Calu3 (cell line): ENCODE measurements at regions not wholly inside any gene's neighbourhood (a gene's known extent, or its start where the extent isn't known, plus 50 kb on each side); places are given as distances from the start of the nearest gene placed in this dataset.

Experiments
- BruUV-seq: library from RNA; stranded (reverse); fragments of 400-500 nt; replicated peaks from 2 replicates; lab custom pipeline; 2021; lab: Mats Ljungman, UMichigan
- CTCF ChIA-PET: fragments of 300-600 bp; sonication (Branson Sonifier 250); formaldehyde crosslinking; loops from one replicate; lab custom pipeline; 2022; ENCODE audit warnings: antibody characterized with exemption; lab: Charles Lee
- DNase-seq: peaks from one replicate; pipeline ENCODE4 v3.0.0; 2022
- H3K27ac Mint-ChIP-seq: one replicate; pipeline ENCODE4 v1.8.0; 2022; ENCODE audit warnings: mixed read lengths; ENCODE audit not compliant: unreplicated experiment
- H3K27me3 Mint-ChIP-seq: one replicate; pipeline ENCODE4 v1.8.0; 2022; ENCODE audit warnings: mixed read lengths; ENCODE audit not compliant: unreplicated experiment
- H3K36me3 Mint-ChIP-seq: one replicate; pipeline ENCODE4 v1.8.0; 2022; ENCODE audit warnings: mild to moderate bottlenecking, moderate library complexity, mixed read lengths; ENCODE audit not compliant: insufficient read depth, unreplicated experiment
- H3K4me1 Mint-ChIP-seq: one replicate; pipeline ENCODE4 v1.8.0; 2022; ENCODE audit warnings: mild to moderate bottlenecking, low read depth, mixed read lengths; ENCODE audit not compliant: unreplicated experiment
- H3K4me3 Mint-ChIP-seq: one replicate; pipeline ENCODE4 v1.8.0; 2022; ENCODE audit warnings: mild to moderate bottlenecking, low read depth, moderate library complexity, mixed read lengths; ENCODE audit not compliant: unreplicated experiment
- H3K9me3 Mint-ChIP-seq: one replicate; pipeline ENCODE4 v1.8.0; 2022; ENCODE audit warnings: low read depth, mixed read lengths; ENCODE audit not compliant: unreplicated experiment
- CTCF ChIP-seq: fragments of 200-600 bp; IDR thresholded peaks from one replicate; pipeline ENCODE4 v1.8.0; 2022; ENCODE audit warnings: antibody characterized with exemption; ENCODE audit not compliant: unreplicated experiment
- intact Hi-C: fragments of 100-400 bp; cut with micrococcal nuclease; formaldehyde crosslinking; loops from one replicate; pipeline ENCODE4 v1.10.0; 2022; ENCODE audit not compliant: unreplicated experiment

- no TSS peak for BruUV-seq
- Mint-ChIP-seq H3K36me3 (no peaks in the 10 kb centered on the region), H3K4me3 (no peak overlapping the region), H3K27ac (no peak overlapping the region), H3K27me3 (no peaks in the 10 kb centered on the region), H3K4me1 (peaks cover 22% of the 10 kb centered on the region), H3K9me3 (no peaks in the 10 kb centered on the region)
- no peak for DNase-seq
- intact Hi-C loops, result no loop called here
- CTCF ChIA-PET, result no interaction called here
- TF ChIP-seq CTCF, result no peak
Measured at GRCh38 chr6:74455786-74456185, 750.1 kb downstream of the COL12A1 start.

- no peak for DNase-seq
- Mint-ChIP-seq H3K27me3 (no peaks in the 10 kb centered on the region), H3K36me3 (no peaks in the 10 kb centered on the region), H3K27ac (no peak overlapping the region), H3K4me3 (no peak overlapping the region), H3K9me3 (no peaks in the 10 kb centered on the region), H3K4me1 (peaks cover 22% of the 10 kb centered on the region)
- CTCF ChIA-PET, result no interaction called here
- intact Hi-C loops, result no loop called here
- BruUV-seq, result no TSS peak
- no peak for TF ChIP-seq CTCF
Measured at GRCh38 chr6:74451953-74452352, 753.9 kb downstream of the COL12A1 start.

GRCh38 chr6:74448850-74449249 lies 752.8 kb downstream of the CD109 start:
- Mint-ChIP-seq H3K27me3 (no peaks in the 10 kb centered on the region), H3K4me3 (no peak overlapping the region), H3K9me3 (peaks cover 4% of the 10 kb centered on the region), H3K4me1 (peaks cover 24% of the 10 kb centered on the region), H3K36me3 (no peaks in the 10 kb centered on the region), H3K27ac (no peak overlapping the region)
- intact Hi-C loops, result loop anchor here (5.0 to 10.0 kb wide), 2 partner anchors 33 to 86 kb away; no protein-coding TSS in a partner anchor
- no peak for TF ChIP-seq CTCF
- no peak for DNase-seq
- CTCF ChIA-PET, result no interaction called here
- BruUV-seq, result no TSS peak

GRCh38 chr6:74447013-74447412 lies 751.0 kb downstream of the CD109 start:
- peaks cover 18% of the 10 kb centered on the region for H3K4me1 Mint-ChIP-seq
- H3K27me3 Mint-ChIP-seq, result no peaks in the 10 kb centered on the region
- intact Hi-C loops, result loop anchor here (5.0 to 10.0 kb wide), 2 partner anchors 35 to 88 kb away; no protein-coding TSS in a partner anchor
- no peak for DNase-seq
- no peak overlapping the region for H3K4me3 Mint-ChIP-seq
- H3K9me3 Mint-ChIP-seq, result peaks cover 4% of the 10 kb centered on the region
- CTCF ChIA-PET, result no interaction called here
- BruUV-seq, result no TSS peak
- no peak for TF ChIP-seq CTCF
- no peaks in the 10 kb centered on the region for H3K36me3 Mint-ChIP-seq
- no peak overlapping the region for H3K27ac Mint-ChIP-seq
